AG04450 (cell line): ENCODE measurements at regions not wholly inside any gene's neighbourhood (a gene's known extent, or its start where the extent isn't known, plus 50 kb on each side); places are given as distances from the start of the nearest gene placed in this dataset.

ENCODE experiments used
- CTCF ChIA-PET: fragments of 300-600, 350-600 bp; formaldehyde crosslinking; extraction: SDS; loops from one replicate; lab custom pipeline; 2022; ENCODE audit warnings: antibody characterized with exemption, inconsistent platforms; lab: Charles Lee
- POLR2A ChIA-PET: fragments of 350-600 bp; formaldehyde crosslinking; extraction: SDS; loops from one replicate; lab custom pipeline; 2021; ENCODE audit warnings: antibody characterized with exemption, inconsistent platforms; lab: Yijun Ruan, JAX
- DNase-seq: peaks from one replicate; pipeline ENCODE4 v3.0.0-alpha.2; 2011; ENCODE audit warnings: low read depth, low spot score
- H3K27ac ChIP-seq: one replicate; pipeline ENCODE4 v1.5.1; 2012; ENCODE audit warnings: low read depth, low read length, control low read depth
- H3K27me3 ChIP-seq: one replicate; pipeline ENCODE4 v1.6.0; 2012; ENCODE audit warnings: low read length; ENCODE audit not compliant: control insufficient read depth, insufficient read depth
- H3K4me3 ChIP-seq: 2 replicates; pipeline ENCODE4 v1.5.1; 2011; ENCODE audit warnings: mild to moderate bottlenecking, low read depth, low read length, control low read depth
- H3K9me3 ChIP-seq: 2 replicates; pipeline ENCODE4 v1.5.1; 2012; ENCODE audit warnings: low read length; ENCODE audit not compliant: control insufficient read depth, insufficient read depth
- CTCF ChIP-seq: IDR thresholded peaks from 2 replicates; pipeline ENCODE4 v1.5.1; 2011; ENCODE audit warnings: low read depth, low read length, control low read depth, inconsistent platforms

GRCh38 chr2:12604341-12604740, 112.4 kb upstream of the TRIB2 start:
- no peak for TF ChIP-seq CTCF
- ChIA-PET CTCF (no interaction called here), POLR2A (no interaction called here)
- H3K27me3 ChIP-seq: no peaks in the 10 kb centered on the region
- no peak overlapping the region for H3K4me3 ChIP-seq
- H3K27ac ChIP-seq: no peak overlapping the region
- DNase-seq: no peak
- H3K9me3 ChIP-seq: no peaks in the 10 kb centered on the region

DNA sequence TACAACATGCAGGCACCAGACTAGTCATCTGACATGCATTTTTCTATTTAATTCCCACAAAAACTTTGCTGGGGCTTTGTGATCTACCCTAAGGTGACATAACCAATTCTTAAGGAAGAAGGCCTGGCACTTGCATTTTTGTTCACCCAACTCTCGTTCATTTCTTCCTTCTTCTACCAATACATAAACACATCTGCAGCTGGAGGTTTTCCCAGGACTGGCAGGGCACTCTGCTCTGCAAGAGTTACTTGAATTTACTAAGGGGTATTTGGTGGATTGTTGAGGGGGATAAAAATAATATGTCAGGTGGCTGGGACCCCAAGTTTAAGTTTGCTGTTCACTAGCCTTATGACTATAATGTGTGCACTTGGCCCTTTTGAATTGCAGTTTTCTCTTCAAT, 111.4 kb upstream of the TRIB2 start:
- CTCF ChIA-PET: interaction anchor here (1.6 kb wide), 1 partner anchor 402 kb away, joined by 5 read pairs; no protein-coding TSS in a partner anchor
- POLR2A ChIA-PET: no interaction called here
- H3K9me3 ChIP-seq: no peaks in the 10 kb centered on the region
- H3K27me3 ChIP-seq: no peaks in the 10 kb centered on the region
- H3K4me3 ChIP-seq: no peak overlapping the region
- TF ChIP-seq CTCF: no peak
- H3K27ac ChIP-seq: no peak overlapping the region
- no peak for DNase-seq

- no peak overlapping the region for H3K27ac ChIP-seq
These were observed 110.8 kb upstream of the TRIB2 start for GRCh38 chr2:12605936-12606335.

GRCh38 chr2:12606472-12607000, 110.2 kb upstream of the TRIB2 start:
- H3K27me3 ChIP-seq: no peaks in the 10 kb centered on the region
- TF ChIP-seq CTCF: peak; percentile 27; the same call in 1 of the 2 replicates
- no peak for DNase-seq
- ChIA-PET CTCF (interaction anchor here (0.6 to 1.6 kb wide), 6 partner anchors 12 to 401 kb away, joined by 3 to 5 read pairs (median 3); no protein-coding TSS in a partner anchor), POLR2A (no interaction called here)
- no peak overlapping the region for H3K27ac ChIP-seq
- H3K4me3 ChIP-seq: no peak overlapping the region
- no peaks in the 10 kb centered on the region for H3K9me3 ChIP-seq

More at GRCh38 chr2:12605936-12606335, 110.8 kb upstream of the TRIB2 start:
- POLR2A ChIA-PET: no interaction called here
- no peak for DNase-seq
- TF ChIP-seq CTCF: no peak
- Histone ChIP-seq H3K27me3 (no peaks in the 10 kb centered on the region), H3K9me3 (no peaks in the 10 kb centered on the region), H3K4me3 (no peak overlapping the region)
- CTCF ChIA-PET: interaction anchor here (0.9 to 1.6 kb wide), 4 partner anchors 71 to 401 kb away, joined by 3 to 5 read pairs (median 3); no protein-coding TSS in a partner anchor

DNA sequence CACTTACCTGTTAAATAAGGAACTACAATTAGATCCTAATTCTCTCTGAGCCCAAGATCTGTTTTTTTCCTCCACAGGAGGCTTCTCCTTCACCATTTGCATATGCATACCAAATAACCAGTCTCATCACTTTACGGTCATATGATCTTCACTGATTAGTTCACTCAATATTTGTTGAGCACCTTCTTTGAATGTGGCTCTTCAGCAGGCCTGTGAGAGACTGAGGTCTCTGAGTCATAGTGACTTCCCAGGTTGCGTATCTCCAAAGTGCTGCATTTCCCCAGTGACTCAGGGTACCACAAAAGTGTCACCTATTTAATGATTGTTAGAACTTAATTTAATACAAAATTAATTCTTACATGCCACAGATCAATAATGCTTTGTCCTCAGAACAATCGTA, 108.8 kb upstream of the TRIB2 start:
- ChIA-PET POLR2A (no interaction called here), CTCF (no interaction called here)
- DNase-seq: no peak
- no peak for TF ChIP-seq CTCF
- Histone ChIP-seq H3K4me3 (no peak overlapping the region), H3K9me3 (no peaks in the 10 kb centered on the region), H3K27me3 (no peaks in the 10 kb centered on the region), H3K27ac (no peak overlapping the region)
